H9 (cell line): ENCODE measurements at regions not wholly inside any gene's neighbourhood (a gene's known extent, or its start where the extent isn't known, plus 50 kb on each side); places are given as distances from the start of the nearest gene placed in this dataset.
"Not testable (repeated sequence)": the region's sequence is repeated elsewhere in the genome, so short reads cannot be mapped to it uniquely, and the experiment has no call there.

Source experiments
- DNase-seq: peaks from one replicate; pipeline ENCODE4 v3.0.0-alpha.2; 2017
- H2AFZ ChIP-seq: one replicate; pipeline ENCODE4 v1.6.1; 2013; ENCODE audit warnings: mild to moderate bottlenecking, low read length, control low read depth, moderate library complexity
- H2AK5ac ChIP-seq: 2 replicates; pipeline ENCODE4 v1.6.1; 2013; ENCODE audit warnings: low read length, control low read depth, mixed read lengths; ENCODE audit not compliant: insufficient read length
- H2BK120ac ChIP-seq: one replicate; pipeline ENCODE4 v1.6.1; 2013; ENCODE audit warnings: low read depth, mild to moderate bottlenecking, low read length, control low read depth, inconsistent platforms; ENCODE audit not compliant: poor library complexity, severe bottlenecking
- H2BK12ac ChIP-seq: 2 replicates; pipeline ENCODE4 v1.6.1; 2013; ENCODE audit warnings: low read length, control low read depth, mixed read lengths, low read depth; ENCODE audit not compliant: insufficient read length
- H2BK15ac ChIP-seq: 2 replicates; pipeline ENCODE4 v1.6.1; 2013; ENCODE audit warnings: low read depth, low read length, control low read depth
- H2BK20ac ChIP-seq: one replicate; pipeline ENCODE4 v1.6.1; 2013; ENCODE audit warnings: low read depth, mild to moderate bottlenecking, low read length, control low read depth, inconsistent platforms; ENCODE audit not compliant: poor library complexity, severe bottlenecking
- H2BK5ac ChIP-seq: 2 replicates; pipeline ENCODE4 v1.6.1; 2013; ENCODE audit warnings: low read length, control low read depth, mixed read lengths; ENCODE audit not compliant: insufficient read length
- H3K14ac ChIP-seq: 2 replicates; pipeline ENCODE4 v1.6.1; 2013; ENCODE audit warnings: low read length, control low read depth; ENCODE audit not compliant: insufficient read depth
- H3K18ac ChIP-seq: 2 replicates; pipeline ENCODE4 v1.6.1; 2013; ENCODE audit warnings: low read depth, mild to moderate bottlenecking, mixed read lengths, low read length, control low read depth; ENCODE audit not compliant: insufficient read length
- H3K23ac ChIP-seq: 2 replicates; pipeline ENCODE4 v1.6.1; 2013; ENCODE audit warnings: low read length, control low read depth, mixed read lengths, low read depth; ENCODE audit not compliant: insufficient read length
- H3K23me2 ChIP-seq: 2 replicates; pipeline ENCODE4 v1.6.1; 2013; ENCODE audit warnings: low read depth, mild to moderate bottlenecking, mixed read lengths, low read length, control low read depth; ENCODE audit not compliant: insufficient read length, poor library complexity, severe bottlenecking
- H3K27ac ChIP-seq: 2 replicates; pipeline ENCODE4 v1.5.1; 2013; ENCODE audit warnings: low read length, control low read depth, mixed read lengths, low read depth; ENCODE audit not compliant: insufficient read length
- H3K27me3 ChIP-seq: 2 replicates; pipeline ENCODE4 v1.6.1; 2013; ENCODE audit warnings: low read length, control low read depth, inconsistent platforms; ENCODE audit not compliant: insufficient read depth
- H3K4ac ChIP-seq: 2 replicates; pipeline ENCODE4 v1.6.1; 2013; ENCODE audit warnings: low read depth, mild to moderate bottlenecking, control low read depth, inconsistent platforms, low read length, moderate library complexity
- H3K4me1 ChIP-seq: 2 replicates; pipeline ENCODE4 v1.6.1; 2013; ENCODE audit warnings: low read length, control low read depth, inconsistent platforms; ENCODE audit not compliant: insufficient read depth
- H3K4me2 ChIP-seq: 2 replicates; pipeline ENCODE4 v1.6.1; 2013; ENCODE audit warnings: low read length, control low read depth, mixed read lengths; ENCODE audit not compliant: insufficient read length, insufficient read depth
- H3K56ac ChIP-seq: 2 replicates; pipeline ENCODE4 v1.6.1; 2013; ENCODE audit warnings: low read depth, mild to moderate bottlenecking, mixed read lengths, low read length, control low read depth; ENCODE audit not compliant: insufficient read length
- H3K79me1 ChIP-seq: 2 replicates; pipeline ENCODE4 v1.6.1; 2013; ENCODE audit warnings: low read depth, mild to moderate bottlenecking, moderate library complexity, low read length, control low read depth, inconsistent platforms; ENCODE audit not compliant: insufficient read depth, poor library complexity, severe bottlenecking
- H3K79me2 ChIP-seq: 2 replicates; pipeline ENCODE4 v1.6.1; 2013; ENCODE audit warnings: low read length, control low read depth, inconsistent platforms; ENCODE audit not compliant: insufficient read depth
- H3K9ac ChIP-seq: 2 replicates; pipeline ENCODE4 v1.6.1; 2013; ENCODE audit warnings: low read length, control low read depth, mixed read lengths; ENCODE audit not compliant: insufficient read length; ENCODE audit errors: extremely low read depth
- H3K9me3 ChIP-seq: one replicate; pipeline ENCODE4 v1.6.1; 2013; ENCODE audit warnings: low read depth, low read length, inconsistent platforms; ENCODE audit not compliant: control insufficient read depth
- H3T11ph ChIP-seq: one replicate; pipeline ENCODE4 v1.6.1; 2013; ENCODE audit warnings: mild to moderate bottlenecking, low read length, control low read depth, inconsistent platforms
- H4K20me1 ChIP-seq: one replicate; pipeline ENCODE4 v1.6.1; 2013; ENCODE audit not compliant: control insufficient read depth, insufficient read length, insufficient read depth
- H4K5ac ChIP-seq: 2 replicates; pipeline ENCODE4 v1.6.1; 2013; ENCODE audit warnings: low read depth, mild to moderate bottlenecking, mixed read lengths, low read length, control low read depth; ENCODE audit not compliant: insufficient read length
- H4K8ac ChIP-seq: replicated peaks from 2 replicates; pipeline ENCODE4 v1.6.1; 2013; ENCODE audit warnings: low read length, control low read depth, mixed read lengths, low read depth; ENCODE audit not compliant: insufficient read length
- H4K91ac ChIP-seq: 2 replicates; pipeline ENCODE4 v1.6.1; 2013; ENCODE audit warnings: low read depth, mild to moderate bottlenecking, moderate library complexity, mixed read lengths, low read length, control low read depth; ENCODE audit not compliant: insufficient read length
- H3K27ac Mint-ChIP-seq, 3 experiments: 2 replicates in 2 of 3; 3 replicates in 1 of 3; pipeline ENCODE4 v1.8.0; 2020 to 2021; ENCODE audit warnings: mixed read lengths in 3 of 3, mild to moderate bottlenecking in 1 of 3, moderate library complexity in 1 of 3
- H3K27me3 Mint-ChIP-seq: 2 replicates; pipeline ENCODE4 v1.8.0; 2021; ENCODE audit warnings: low read depth, mild to moderate bottlenecking, moderate library complexity, mixed read lengths
- H3K36me3 Mint-ChIP-seq, 3 experiments: 2 replicates in 2 of 3; 3 replicates in 1 of 3; pipeline ENCODE4 v1.8.0; 2020 to 2021; ENCODE audit warnings: low read depth in 3 of 3, mixed read lengths in 3 of 3; ENCODE audit not compliant: insufficient read depth in 1 of 3
- H3K4me1 Mint-ChIP-seq, 2 experiments: 2 replicates each; pipeline ENCODE4 v1.8.0; 2020; ENCODE audit warnings: mixed read lengths in 2 of 2
- H3K4me3 Mint-ChIP-seq, 2 experiments: 2 replicates in 1 of 2; 3 replicates in 1 of 2; pipeline ENCODE4 v1.8.0; 2020 to 2021; ENCODE audit warnings: mild to moderate bottlenecking in 2 of 2, mixed read lengths in 2 of 2, moderate library complexity in 1 of 2
- H3K9me3 Mint-ChIP-seq, 2 experiments: 2 replicates in 1 of 2; 3 replicates in 1 of 2; pipeline ENCODE4 v1.8.0; 2020; ENCODE audit warnings: mild to moderate bottlenecking in 2 of 2, mixed read lengths in 2 of 2, moderate library complexity in 1 of 2
- WGBS: extraction: QIAGEN DNeasy Blood & Tissue Kit; methylation state at CpG from one replicate; pipeline ENCODE4 v1.1.7; 2013; ENCODE audit warnings: missing lambda C conversion rate, low lambda C conversion rate, mixed read lengths; ENCODE audit not compliant: insufficient read length; ENCODE audit errors: extremely low coverage; 5-methylcytosine and 5-hydroxymethylcytosine counted together

- H3K4me3 Mint-ChIP-seq, H3K9me3 Mint-ChIP-seq, H3K14ac ChIP-seq, H4K5ac ChIP-seq, H2BK15ac ChIP-seq, H3K27me3 Mint-ChIP-seq, H2BK5ac ChIP-seq, H4K91ac ChIP-seq, H3K9ac ChIP-seq, H3K36me3 Mint-ChIP-seq, H3K27ac Mint-ChIP-seq, DNase-seq, H3K23me2 ChIP-seq, H4K20me1 ChIP-seq, H3K27me3 ChIP-seq, H3K27ac ChIP-seq, H2AFZ ChIP-seq, H3K79me2 ChIP-seq, H3K79me1 ChIP-seq, H4K8ac ChIP-seq, H2BK12ac ChIP-seq, H3K23ac ChIP-seq, H2BK120ac ChIP-seq, H2AK5ac ChIP-seq, H3K18ac ChIP-seq, H3K4ac ChIP-seq, H3K4me2 ChIP-seq, H3K56ac ChIP-seq, H3K9me3 ChIP-seq, H3K4me1 ChIP-seq, H3T11ph ChIP-seq, H3K4me1 Mint-ChIP-seq, H2BK20ac ChIP-seq: not testable (repeated sequence)
- WGBS, result no CpG with 5 or more reads among the region's 20 CpGs
Observed at GRCh38 chr7:56821561-56821960, 310.7 kb downstream of the ZNF479 start.

- no CpG with 5 or more reads among the region's 22 CpGs for WGBS
- H3K4me3 Mint-ChIP-seq, result not testable (repeated sequence)
Observed at GRCh38 chr7:56818261-56818660, 314.0 kb downstream of the ZNF479 start.

More at GRCh38 chr7:56818261-56818660, 314.0 kb downstream of the ZNF479 start:
- H3K79me2 ChIP-seq, H3K36me3 Mint-ChIP-seq, H3K14ac ChIP-seq, H3K9ac ChIP-seq, H3K27ac Mint-ChIP-seq, H3K23ac ChIP-seq, H3K4me1 Mint-ChIP-seq, H2BK20ac ChIP-seq, DNase-seq, H3K4me2 ChIP-seq, H3K4ac ChIP-seq, H4K5ac ChIP-seq, H3K27me3 ChIP-seq, H2BK5ac ChIP-seq, H3K4me1 ChIP-seq, H3K27me3 Mint-ChIP-seq, H3K9me3 ChIP-seq, H3K23me2 ChIP-seq, H3K27ac ChIP-seq, H4K20me1 ChIP-seq, H3K56ac ChIP-seq, H2BK120ac ChIP-seq, H3K18ac ChIP-seq, H2BK12ac ChIP-seq, H3T11ph ChIP-seq, H4K8ac ChIP-seq, H3K79me1 ChIP-seq, H2AK5ac ChIP-seq, H2AFZ ChIP-seq, H3K9me3 Mint-ChIP-seq, H2BK15ac ChIP-seq, H4K91ac ChIP-seq: not testable (repeated sequence)
